Mesenchymal stem cell (in vitro differentiated cells and primary cell): ENCODE measurements at regions not wholly inside any gene's neighbourhood (a gene's known extent, or its start where the extent isn't known, plus 50 kb on each side); places are given as distances from the start of the nearest gene placed in this dataset.

Experiments
- DNase-seq: peaks from one replicate; pipeline ENCODE4 v3.0.0-alpha.2; 2013
- H2AFZ ChIP-seq: one replicate; pipeline ENCODE4 v1.6.1; 2013; ENCODE audit warnings: low read depth, mild to moderate bottlenecking, control low read depth, inconsistent platforms, low read length, moderate library complexity
- H2AK5ac ChIP-seq: 2 replicates; pipeline ENCODE4 v1.6.1; 2013; ENCODE audit warnings: low read length, moderate library complexity, mild to moderate bottlenecking, inconsistent platforms; ENCODE audit not compliant: severe bottlenecking
- H2BK120ac ChIP-seq: one replicate; pipeline ENCODE4 v1.6.1; 2013; ENCODE audit warnings: low read depth, mild to moderate bottlenecking, inconsistent platforms, low read length, moderate library complexity
- H2BK12ac ChIP-seq, 2 experiments: one replicate each; pipeline ENCODE4 v1.6.1; 2013; ENCODE audit warnings: inconsistent platforms in 2 of 2, low read length in 2 of 2, mild to moderate bottlenecking in 2 of 2, moderate library complexity in 2 of 2, control low read depth in 1 of 2
- H2BK15ac ChIP-seq: one replicate; pipeline ENCODE4 v1.6.1; 2013; ENCODE audit warnings: mild to moderate bottlenecking, low read depth, inconsistent platforms; ENCODE audit not compliant: poor library complexity, severe bottlenecking
- H2BK5ac ChIP-seq: 2 replicates; pipeline ENCODE4 v1.6.1; 2013; ENCODE audit warnings: low read depth, mild to moderate bottlenecking, low read length, control low read depth, inconsistent platforms; ENCODE audit not compliant: poor library complexity, severe bottlenecking
- H3K14ac ChIP-seq, 2 experiments: one replicate each; pipeline ENCODE4 v1.6.1; 2013; ENCODE audit warnings: inconsistent platforms in 2 of 2, low read length in 2 of 2, control low read depth in 1 of 2, mild to moderate bottlenecking in 1 of 2, moderate library complexity in 1 of 2
- H3K18ac ChIP-seq, 2 experiments: one replicate each; pipeline ENCODE4 v1.6.1; 2013; ENCODE audit warnings: inconsistent platforms in 2 of 2, low read length in 2 of 2, control low read depth in 1 of 2, low read depth in 1 of 2, mild to moderate bottlenecking in 1 of 2
- H3K23ac ChIP-seq, 2 experiments: one replicate each; pipeline ENCODE4 v1.6.1; 2013; ENCODE audit warnings: inconsistent platforms in 2 of 2, low read length in 2 of 2, mild to moderate bottlenecking in 2 of 2, moderate library complexity in 2 of 2, control low read depth in 1 of 2
- H3K27ac ChIP-seq: 2 replicates; pipeline ENCODE4 v1.5.1; 2013; ENCODE audit warnings: mild to moderate bottlenecking, moderate library complexity, low read length, control low read depth, inconsistent platforms; ENCODE audit not compliant: poor library complexity, severe bottlenecking
- H3K27me3 ChIP-seq, 2 experiments: 2 replicates each; pipeline versions ENCODE4 v1.6.1 to v1.7.0; 2013; ENCODE audit warnings: low read length in 2 of 2, mild to moderate bottlenecking in 2 of 2, moderate library complexity in 2 of 2, control low read depth in 1 of 2, inconsistent platforms in 1 of 2; ENCODE audit not compliant: control insufficient read depth in 1 of 2, insufficient read depth in 1 of 2
- H3K36me3 ChIP-seq, 2 experiments: 2 replicates each; pipeline versions ENCODE4 v1.6.1 to v1.7.0; 2013; ENCODE audit warnings: low read length in 2 of 2, control low read depth in 1 of 2, inconsistent platforms in 1 of 2, low read depth in 1 of 2, mild to moderate bottlenecking in 1 of 2; ENCODE audit not compliant: insufficient read depth in 2 of 2, control insufficient read depth in 1 of 2
- H3K4ac ChIP-seq, 2 experiments: one replicate each; pipeline ENCODE4 v1.6.1; 2013; ENCODE audit warnings: inconsistent platforms in 2 of 2, low read length in 2 of 2, mild to moderate bottlenecking in 2 of 2, moderate library complexity in 2 of 2, control low read depth in 1 of 2, low read depth in 1 of 2
- H3K4me1 ChIP-seq: 2 replicates; pipeline ENCODE4 v1.6.1; 2013; ENCODE audit warnings: low read depth, low read length, control low read depth; ENCODE audit not compliant: control insufficient read depth, insufficient read depth
- H3K4me2 ChIP-seq: 2 replicates; pipeline ENCODE4 v1.6.1; 2013; ENCODE audit warnings: low read length, mild to moderate bottlenecking, inconsistent platforms; ENCODE audit not compliant: poor library complexity, severe bottlenecking
- H3K4me3 ChIP-seq, 2 experiments: 2 replicates each; pipeline versions ENCODE4 v1.5.1 to v1.7.0; 2013; ENCODE audit warnings: low read length in 2 of 2, mild to moderate bottlenecking in 2 of 2, control low read depth in 1 of 2, low read depth in 1 of 2; ENCODE audit not compliant: insufficient read depth in 1 of 2
- H3K79me1 ChIP-seq: replicated peaks from 2 replicates; pipeline ENCODE4 v1.6.1; 2013; ENCODE audit warnings: mild to moderate bottlenecking, control low read depth, low read length, inconsistent platforms; ENCODE audit not compliant: poor library complexity, severe bottlenecking
- H3K9ac ChIP-seq: 2 replicates; pipeline ENCODE4 v1.7.0; 2013; ENCODE audit warnings: mild to moderate bottlenecking, low read length, moderate library complexity
- H3K9me3 ChIP-seq: 2 replicates; pipeline ENCODE4 v1.7.0; 2013; ENCODE audit warnings: mild to moderate bottlenecking, low read length; ENCODE audit not compliant: control insufficient read depth
- H4K8ac ChIP-seq: one replicate; pipeline ENCODE4 v1.6.1; 2013; ENCODE audit warnings: inconsistent platforms, mild to moderate bottlenecking, low read length, moderate library complexity
- H4K91ac ChIP-seq: one replicate; pipeline ENCODE4 v1.6.1; 2013; ENCODE audit warnings: mild to moderate bottlenecking, low read length, inconsistent platforms
- WGBS: methylation state at CpG from one replicate; pipeline ENCODE4 v1.1.7; 2013; ENCODE audit warnings: mixed read lengths; 5-methylcytosine and 5-hydroxymethylcytosine counted together

DNA sequence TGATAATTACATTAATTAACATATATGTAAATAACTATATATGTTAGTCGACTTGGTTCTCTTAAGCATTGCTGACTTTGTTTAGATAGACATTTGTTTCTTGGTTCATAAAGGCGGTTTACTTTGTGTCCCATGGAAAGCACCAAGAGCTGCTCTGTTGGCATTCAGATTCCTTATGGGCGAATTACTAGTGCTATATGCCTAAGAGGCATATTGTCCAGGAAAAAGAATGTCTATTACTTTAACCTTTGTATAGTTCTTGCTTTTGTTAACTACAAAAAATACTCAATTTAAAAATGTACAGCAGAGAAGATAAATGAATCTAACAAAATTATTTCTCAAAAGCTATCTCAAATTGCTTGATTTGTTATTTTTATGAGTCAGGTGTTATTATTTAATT is 532.8 kb downstream of the FAT4 start:
- Histone ChIP-seq H3K9ac (no peak overlapping the region), H3K27me3 (no peaks in the 10 kb centered on the region), H2BK15ac (no peak overlapping the region), H4K91ac (no peak overlapping the region), H2BK120ac (no peak overlapping the region), H2BK5ac (no peak overlapping the region), H2AFZ (no peak overlapping the region), H3K18ac (no peak overlapping the region), H3K27ac (no peak overlapping the region), H3K9me3 (no peaks in the 10 kb centered on the region), H3K4me2 (no peak overlapping the region), H3K4ac (no peak overlapping the region), H3K4me3 (no peak overlapping the region), H3K36me3 (no peaks in the 10 kb centered on the region), H3K4me1 (no peaks in the 10 kb centered on the region), H4K8ac (no peak overlapping the region), H3K79me1 (no peaks in the 10 kb centered on the region), H2AK5ac (no peak overlapping the region), H3K23ac (no peak overlapping the region), H3K14ac (no peak overlapping the region), H2BK12ac (no peak overlapping the region)
- DNase-seq: no peak
- WGBS: 94% methylated on average over 2 of the region's 3 CpGs

DNA sequence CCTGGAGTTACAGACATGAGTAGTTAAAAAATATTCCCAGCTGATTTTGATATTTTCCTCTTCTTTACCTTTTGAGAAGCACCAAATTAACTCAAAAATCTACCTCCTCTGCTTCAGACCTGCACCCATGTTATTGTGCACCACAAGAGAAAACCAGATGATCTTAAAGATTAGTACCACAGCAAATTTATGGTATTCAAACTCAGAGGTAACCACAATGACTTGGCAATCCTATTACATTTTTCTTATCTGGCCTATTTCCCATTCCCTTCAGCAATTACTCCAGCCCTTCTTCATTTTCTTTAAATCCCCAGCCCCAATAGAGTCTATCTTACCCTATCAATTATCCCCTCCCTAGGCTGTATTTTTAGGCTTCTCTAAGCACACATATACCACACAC is 535.1 kb downstream of the FAT4 start:
- no peak overlapping the region for H2BK15ac ChIP-seq
- DNase-seq: peak; percentile 31
- no peak overlapping the region for H3K4ac ChIP-seq
- H3K9me3 ChIP-seq: no peaks in the 10 kb centered on the region
- no peak overlapping the region for H3K23ac ChIP-seq
- no peaks in the 10 kb centered on the region for H3K36me3 ChIP-seq
- H2BK12ac ChIP-seq: no peak overlapping the region
- no peaks in the 10 kb centered on the region for H3K4me1 ChIP-seq
- H3K4me2 ChIP-seq: no peak overlapping the region
- H2BK5ac ChIP-seq: no peak overlapping the region
- no peak overlapping the region for H2AK5ac ChIP-seq
- H3K18ac ChIP-seq: no peak overlapping the region
- H3K27ac ChIP-seq: no peak overlapping the region
- H3K79me1 ChIP-seq: no peaks in the 10 kb centered on the region
- no peak overlapping the region for H2AFZ ChIP-seq
- no peak overlapping the region for H4K8ac ChIP-seq
- no peak overlapping the region for H3K14ac ChIP-seq
- no peak overlapping the region for H3K9ac ChIP-seq
- no peak overlapping the region for H3K4me3 ChIP-seq
- H4K91ac ChIP-seq: no peak overlapping the region
- H3K27me3 ChIP-seq: no peaks in the 10 kb centered on the region
- no peak overlapping the region for H2BK120ac ChIP-seq

DNA sequence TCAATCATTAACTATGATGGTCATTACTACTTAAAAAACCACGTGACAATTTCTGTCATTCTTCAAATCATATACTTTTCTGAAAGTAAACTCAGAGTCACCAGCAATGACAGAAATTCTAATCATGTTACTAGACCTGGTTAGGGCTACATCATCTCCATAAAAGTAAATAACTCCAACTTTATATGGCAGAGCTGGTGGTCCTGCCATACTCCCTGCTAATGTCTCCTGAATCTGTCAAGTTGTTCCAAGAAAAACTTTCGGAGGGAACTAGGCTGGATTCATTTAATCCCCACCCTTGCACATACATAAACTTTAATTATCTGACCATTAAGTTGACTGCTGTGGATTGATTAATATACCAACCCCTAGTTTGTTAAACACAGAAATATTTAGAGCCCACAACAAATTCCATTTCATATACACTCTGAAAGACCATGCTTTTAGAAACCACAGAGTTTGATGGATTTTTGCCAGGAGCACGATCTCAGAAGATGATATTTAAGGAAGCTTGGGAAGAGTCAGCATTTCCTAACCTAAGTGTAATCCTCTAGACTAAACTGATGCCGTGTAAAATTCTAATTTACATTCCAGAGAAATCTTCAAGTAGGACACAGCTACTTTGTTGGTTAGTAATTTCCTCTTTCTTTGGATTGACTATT is 577.0 kb downstream of the FAT4 start:
- DNase-seq: peak; percentile 97
- Histone ChIP-seq H2BK120ac (no peak overlapping the region), H2AFZ (no peak overlapping the region), H3K9ac (no peak overlapping the region), H2AK5ac (no peak overlapping the region), H3K4me2 (no peak overlapping the region), H3K4ac (no peak overlapping the region), H2BK12ac (no peak overlapping the region), H3K14ac (no peak overlapping the region), H3K18ac (no peak overlapping the region), H2BK15ac (no peak overlapping the region), H3K4me3 (no peak overlapping the region), H3K23ac (no peak overlapping the region), H3K27ac (peak overlapping the region; percentile 53), H3K79me1 (no peaks in the 10 kb centered on the region), H3K36me3 (no peaks in the 10 kb centered on the region), H3K4me1 (no peaks in the 10 kb centered on the region), H4K91ac (no peak overlapping the region), H3K9me3 (no peaks in the 10 kb centered on the region), H4K8ac (no peak overlapping the region), H2BK5ac (no peak overlapping the region), H3K27me3 (no peaks in the 10 kb centered on the region)
- WGBS: 21% methylated on average over 2 of the region's 4 CpGs

DNA sequence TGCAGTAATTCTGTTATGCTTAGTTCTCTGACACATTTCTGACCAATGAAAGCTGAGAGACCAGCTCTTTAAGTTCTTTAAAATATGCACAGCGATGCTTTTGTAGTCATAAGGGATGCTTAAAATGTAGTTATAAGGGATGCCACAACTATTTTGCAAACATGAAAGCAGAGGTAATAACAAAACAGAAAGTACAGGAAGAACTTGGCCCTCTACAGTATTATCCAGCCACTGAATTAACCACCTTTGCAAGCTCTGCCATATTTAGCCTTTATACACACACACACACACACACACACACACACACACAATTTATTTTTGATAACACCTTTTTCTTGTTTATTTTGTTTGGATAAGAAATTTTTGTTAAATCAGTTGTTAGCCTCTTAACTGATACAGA is 590.0 kb downstream of the FAT4 start:
- Histone ChIP-seq H3K36me3 (no peaks in the 10 kb centered on the region), H4K8ac (no peak overlapping the region), H3K27me3 (no peaks in the 10 kb centered on the region), H3K23ac (no peak overlapping the region), H3K4me2 (no peak overlapping the region), H3K4me1 (no peaks in the 10 kb centered on the region), H4K91ac (no peak overlapping the region), H2BK120ac (no peak overlapping the region), H2AFZ (no peak overlapping the region), H3K27ac (no peak overlapping the region), H3K4me3 (no peak overlapping the region), H2BK15ac (no peak overlapping the region), H3K9ac (no peak overlapping the region), H3K14ac (no peak overlapping the region), H2BK5ac (no peak overlapping the region), H3K79me1 (no peaks in the 10 kb centered on the region), H2BK12ac (no peak overlapping the region), H2AK5ac (no peak overlapping the region), H3K4ac (no peak overlapping the region), H3K9me3 (no peaks in the 10 kb centered on the region), H3K18ac (no peak overlapping the region)
- no peak for DNase-seq
- WGBS: no CpG with 5 or more reads among the region's 1 CpG
